Mammary epithelial cell (primary cell): ENCODE measurements at regions not wholly inside any gene's neighbourhood (a gene's known extent, or its start where the extent isn't known, plus 50 kb on each side); places are given as distances from the start of the nearest gene placed in this dataset.

ENCODE experiments used
- CTCF ChIP-seq, 2 donors: IDR thresholded peaks in 1 of 2; conservative IDR thresholded peaks in 1 of 2; 2 replicates each; pipeline ENCODE4 v1.5.1; 2011 to 2012; ENCODE audit warnings: inconsistent platforms in 2 of 2, low read length in 2 of 2, mild to moderate bottlenecking in 2 of 2, control low read depth in 1 of 2, low read depth in 1 of 2; ENCODE audit not compliant: insufficient read depth in 1 of 2; ENCODE audit errors: extremely low read depth in 1 of 2
- EZH2 ChIP-seq: IDR thresholded peaks from 2 replicates; pipeline ENCODE4 v1.6.1; 2012; ENCODE audit warnings: low read length, inconsistent platforms, borderline replicate concordance

- peak; percentile 74 to 78 for TF ChIP-seq CTCF (conservative IDR thresholded peaks at IDR 0.05 in 1 of 2, IDR thresholded peaks at IDR 0.05 in 1 of 2; ENCODE audit: extremely low read depth in 1 of 2, insufficient read depth in 1 of 2, low read depth in 1 of 2, low read length in 2 of 2)
- TF ChIP-seq EZH2 = no peak
Measured at GRCh38 chr1:218171302-218171893, 113.7 kb upstream of the RRP15 start.
